Posterior cingulate gyrus (tissue), 11 donors: ENCODE measurements at regions not wholly inside any gene's neighbourhood (a gene's known extent, or its start where the extent isn't known, plus 50 kb on each side); places are given as distances from the start of the nearest gene placed in this dataset.

Source experiments
- DNase-seq, 10 donors: peaks; one replicate each; pipeline versions ENCODE4 v3.0.0 to v3.0.0-alpha.2; 2020 to 2021; ENCODE audit warnings: mixed read lengths in 3 of 10
- intact Hi-C: fragments of 100-400 bp; cut with DNase I; formaldehyde crosslinking; loops from one replicate; pipeline ENCODE4 v1.15.1; 2023

DNA sequence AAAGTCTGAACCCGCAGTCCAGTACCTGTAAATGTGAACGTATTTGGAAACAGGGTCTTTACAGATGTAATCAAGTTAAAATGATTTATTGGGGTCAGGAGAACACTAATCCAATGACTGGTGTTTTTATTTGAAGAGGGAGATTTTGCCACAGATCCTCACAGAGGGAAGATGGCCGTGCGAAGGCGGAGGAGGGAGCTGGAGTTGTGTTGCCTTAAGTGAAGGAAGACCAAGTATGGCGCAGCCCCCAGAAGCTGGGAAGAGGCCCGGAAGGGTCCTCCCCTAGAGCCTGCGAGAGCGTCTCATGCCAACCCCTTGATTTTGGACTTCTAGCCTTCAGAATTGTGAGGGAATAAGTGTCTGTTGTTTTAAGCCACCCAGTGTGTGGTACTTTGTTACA lies 102.8 kb upstream of the NUDT4 start:
- peak in 1 of 10 donors; percentile 77 for DNase-seq
- intact Hi-C loops = no loop called here

DNA sequence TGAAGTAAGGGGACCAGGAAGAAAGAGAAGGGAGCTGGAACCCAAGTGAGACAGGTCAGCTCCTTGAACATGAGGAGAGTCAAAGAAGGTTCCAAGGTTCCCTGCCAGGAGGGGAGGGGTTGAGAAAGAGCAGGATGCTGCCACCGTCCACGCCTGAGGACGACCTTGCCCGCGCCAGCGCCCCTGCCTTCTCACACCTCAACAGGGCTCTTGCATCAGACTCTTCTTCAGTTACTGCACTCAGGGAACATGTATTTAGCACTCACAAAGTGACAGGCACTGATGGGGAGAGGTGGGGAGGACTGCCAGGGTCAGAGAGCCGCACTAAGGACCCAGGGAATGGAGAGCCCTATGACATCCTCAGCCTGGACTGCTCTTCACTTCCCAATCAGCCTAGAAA lies 102.1 kb upstream of the NUDT4 start:
- intact Hi-C loops = no loop called here
- DNase-seq = no peak

DNA sequence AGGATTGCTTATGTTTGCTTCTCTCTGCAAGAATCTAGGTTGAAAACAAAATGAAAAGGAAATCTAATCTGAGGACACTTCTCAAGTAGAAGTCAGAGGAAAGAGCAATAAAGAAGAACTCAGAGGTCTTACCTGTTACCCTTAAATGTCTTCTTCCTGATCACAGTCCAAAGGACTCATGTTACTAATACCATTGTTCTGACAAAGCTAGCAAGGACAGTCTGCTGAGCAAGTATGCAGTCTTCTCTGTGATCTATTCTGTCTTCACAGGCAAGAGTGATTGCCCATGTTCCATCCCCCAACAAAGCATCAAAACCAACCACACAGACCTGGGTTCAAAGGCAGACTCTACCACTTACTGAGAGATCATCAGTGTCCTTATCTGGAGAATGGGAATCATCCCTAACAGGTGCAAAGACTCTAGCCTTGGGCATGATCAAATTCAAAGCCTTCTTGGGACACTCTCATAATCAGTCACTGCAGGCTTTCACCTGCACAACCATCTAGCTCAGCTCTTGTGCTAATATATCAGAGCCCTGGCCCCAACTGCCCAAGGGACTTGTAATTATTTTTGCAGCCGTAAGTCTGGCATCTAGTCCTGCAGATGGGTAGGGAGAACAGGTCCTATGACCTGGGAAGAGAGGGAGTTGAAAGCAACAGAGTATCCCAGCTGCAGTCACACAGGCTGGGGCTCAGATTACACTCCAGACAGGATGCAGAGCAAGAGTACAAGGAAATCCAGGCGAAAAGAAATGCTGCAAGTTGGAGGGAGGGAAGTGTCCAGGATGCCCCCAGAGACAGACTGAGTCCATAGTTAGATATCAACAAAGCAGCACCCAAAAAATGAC lies 97.9 kb upstream of the NUDT4 start:
- DNase-seq = no peak
- intact Hi-C loops = no loop called here

DNA sequence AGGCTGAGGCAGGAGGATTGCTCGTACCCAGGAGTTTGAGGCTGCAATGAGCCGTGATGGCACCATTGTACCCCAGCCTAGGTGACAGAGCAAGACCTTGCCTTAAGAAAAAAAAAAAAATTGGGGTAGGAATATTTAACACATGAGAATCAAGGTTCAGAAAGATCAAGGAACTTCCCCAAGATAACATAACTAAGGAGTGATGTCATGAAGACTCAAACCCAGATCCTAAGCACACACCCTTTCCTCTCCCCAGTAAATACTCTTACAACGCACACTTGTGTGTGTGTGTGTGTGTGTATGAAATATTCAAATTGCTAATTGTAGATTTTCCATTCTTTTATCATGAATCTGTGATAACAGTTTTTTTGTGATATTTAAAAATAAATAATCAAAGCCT lies 90.6 kb upstream of the NUDT4 start:
- intact Hi-C loops = no loop called here
- no peak for DNase-seq

DNA sequence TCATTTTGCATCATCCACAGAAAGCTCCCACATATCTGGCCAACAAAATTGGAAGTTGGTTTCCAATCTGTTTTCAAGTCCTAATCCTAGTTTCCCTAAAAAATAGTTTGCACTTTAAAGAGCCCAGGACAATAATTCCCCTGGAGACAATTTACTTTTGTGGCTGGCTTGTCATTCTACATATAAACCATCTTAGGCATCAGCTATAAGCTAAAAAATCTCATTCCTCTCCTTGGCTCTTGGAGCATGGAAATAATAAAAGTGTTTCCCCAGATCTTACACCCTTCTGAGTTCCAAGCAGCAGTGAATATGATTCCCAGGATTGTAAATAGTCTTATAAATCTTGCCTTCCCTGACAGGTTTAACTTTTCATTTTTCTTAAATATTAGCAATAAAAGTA lies 89.1 kb upstream of the NUDT4 start:
- no peak for DNase-seq

DNA sequence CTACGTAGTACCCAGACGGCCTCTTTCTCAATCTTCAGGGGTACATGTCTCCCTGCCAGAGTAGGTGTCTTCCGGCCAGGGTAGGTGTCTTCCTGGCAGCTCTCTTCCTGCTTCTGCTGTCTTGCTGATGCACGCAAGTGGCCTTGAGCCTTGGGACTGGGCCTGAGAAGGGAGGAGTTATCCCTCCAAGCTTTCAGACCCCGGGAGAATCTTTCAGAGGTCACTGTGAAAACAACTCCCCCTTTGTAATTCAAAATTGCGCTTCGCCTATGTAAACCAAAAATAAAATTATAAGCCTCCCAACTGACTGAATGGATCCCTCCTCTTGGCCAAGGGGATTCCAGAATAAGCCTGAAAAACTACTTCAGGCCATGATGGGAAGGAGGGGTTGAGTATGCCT lies 87.3 kb upstream of the NUDT4 start:
- intact Hi-C loops = no loop called here

More for the DNA sequence above, 89.1 kb upstream of the NUDT4 start:
- intact Hi-C loops = no loop called here

DNA sequence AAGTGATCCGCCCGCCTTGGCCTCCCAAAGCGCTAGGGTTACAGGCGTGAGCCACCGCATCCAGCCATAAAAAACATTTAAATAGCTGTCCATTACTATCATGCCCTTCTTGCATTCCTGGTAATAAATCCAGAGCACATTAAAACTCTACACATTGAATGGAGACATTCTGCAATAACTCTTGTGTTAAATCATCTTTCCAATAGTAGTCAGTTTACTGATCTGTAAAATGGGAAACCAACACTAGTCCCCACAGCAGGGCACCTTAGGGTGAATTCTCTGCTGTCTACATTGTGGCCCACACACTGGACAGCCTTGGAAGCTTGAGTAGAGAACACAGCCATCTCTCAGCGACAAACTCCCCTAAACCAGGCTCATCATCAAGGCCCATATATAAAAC lies 85.5 kb upstream of the NUDT4 start:
- intact Hi-C loops = no loop called here

More for the DNA sequence above, 87.3 kb upstream of the NUDT4 start:
- no peak for DNase-seq

DNA sequence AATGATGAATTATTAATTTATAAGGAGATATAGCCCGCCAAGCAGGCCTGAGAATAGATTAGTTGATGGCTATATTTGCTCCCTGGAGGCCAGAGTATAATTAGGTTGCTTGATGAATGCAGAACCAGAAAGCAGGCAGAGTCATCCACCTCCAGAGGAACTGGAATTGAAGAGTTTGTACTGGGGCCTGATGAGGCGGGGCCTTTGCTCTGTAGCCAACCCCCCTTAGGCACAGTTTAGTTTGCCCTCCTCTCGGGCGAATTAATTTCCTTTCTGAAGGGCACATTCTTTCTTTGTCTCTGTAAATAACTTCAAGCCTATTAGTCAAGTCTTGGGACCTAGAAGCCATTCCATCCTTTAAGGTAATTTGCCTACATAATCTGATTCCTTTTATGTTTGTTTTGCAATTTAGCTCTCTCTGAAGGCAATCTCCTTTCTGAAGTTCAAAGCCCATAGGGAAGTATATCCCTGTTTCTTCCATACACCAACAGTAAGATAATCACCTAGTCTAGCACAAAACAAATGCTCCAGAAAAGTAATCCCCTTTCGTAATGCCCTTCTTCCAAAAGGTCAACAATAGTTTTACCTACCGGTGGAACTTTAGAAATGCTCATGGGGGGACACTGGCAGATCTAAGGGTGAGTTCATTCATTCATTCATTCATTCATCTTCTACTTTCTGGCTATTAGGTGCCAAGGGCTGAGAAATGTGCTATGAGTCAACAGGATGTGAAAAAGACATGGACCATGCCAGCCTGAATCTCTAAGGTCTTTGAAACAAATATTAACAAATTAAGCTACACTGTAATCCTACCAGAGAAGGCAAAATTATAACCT lies 84.8 kb upstream of the NUDT4 start:
- DNase-seq = no peak

More for the DNA sequence above, 85.5 kb upstream of the NUDT4 start:
- no peak for DNase-seq

DNA sequence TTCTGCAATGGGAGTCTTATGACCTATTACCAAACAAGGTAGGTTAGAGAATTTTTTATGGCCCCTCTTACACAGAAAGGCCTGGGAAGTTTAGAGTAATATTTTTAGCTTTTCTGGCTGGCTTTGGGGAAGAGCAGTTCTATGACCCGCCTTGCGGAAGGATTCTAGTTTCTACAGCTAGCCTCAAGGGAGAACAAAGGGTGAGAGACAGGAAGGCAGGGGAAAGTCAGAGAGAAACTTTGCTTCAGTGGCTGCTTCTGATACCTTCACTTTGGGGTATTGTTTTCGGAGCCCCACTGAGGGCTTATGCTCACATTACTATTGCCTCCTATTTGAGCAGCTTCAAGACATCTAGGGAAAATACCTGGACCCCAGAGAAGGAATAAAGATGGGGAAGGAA lies 80.7 kb upstream of the NUDT4 start:
- DNase-seq = no peak
- intact Hi-C loops = no loop called here

More for the DNA sequence above, 84.8 kb upstream of the NUDT4 start:
- intact Hi-C loops = no loop called here

DNA sequence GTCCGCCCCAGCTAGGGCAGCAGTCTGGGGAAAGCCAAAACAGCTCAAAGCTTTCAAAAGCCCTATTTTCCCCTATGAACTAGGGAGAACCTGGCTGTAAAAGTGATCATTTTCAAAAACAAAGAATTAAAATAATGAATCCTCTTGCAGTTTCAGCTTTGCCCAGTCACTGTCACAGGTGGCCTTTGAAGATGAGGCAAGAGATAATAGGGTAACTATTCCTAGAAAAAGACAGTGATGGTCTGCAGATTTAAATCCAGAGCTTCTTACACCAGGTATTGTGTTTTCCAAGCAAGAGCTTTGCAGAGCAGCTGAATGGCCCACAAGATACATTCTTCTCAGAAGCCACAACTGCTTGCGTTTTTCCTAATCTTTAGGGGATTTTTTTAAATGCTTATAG lies 80.2 kb upstream of the NUDT4 start:
- DNase-seq = no peak
- intact Hi-C loops = no loop called here

DNA sequence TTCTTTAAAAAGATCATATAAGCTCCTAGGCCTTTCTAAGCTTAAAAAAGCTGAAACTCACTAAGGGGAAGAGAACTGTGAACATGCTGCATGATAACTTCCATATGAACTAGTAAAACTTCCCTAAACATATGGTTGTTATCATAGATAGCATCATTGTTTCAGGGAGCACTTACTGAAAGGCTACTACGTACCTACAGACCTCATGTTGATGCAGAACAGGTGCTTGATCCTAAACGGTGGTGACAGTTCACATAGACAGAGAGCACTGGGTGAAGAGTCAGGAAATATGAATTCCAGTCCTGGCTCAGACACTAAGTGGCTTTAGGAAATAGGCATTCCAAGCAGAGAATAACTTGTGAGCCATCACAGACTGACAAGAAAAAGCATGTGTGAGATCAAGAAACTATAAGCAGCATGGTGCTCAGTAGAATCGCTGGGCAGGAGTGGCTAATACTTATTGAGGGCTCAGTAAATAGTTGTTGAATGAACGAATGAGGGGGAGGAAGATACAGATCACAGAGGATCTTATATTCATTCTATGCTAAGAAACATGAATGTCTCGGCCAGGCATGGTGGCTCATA lies 78.4 kb upstream of the NUDT4 start:
- no peak for DNase-seq
- intact Hi-C loops = no loop called here

DNA sequence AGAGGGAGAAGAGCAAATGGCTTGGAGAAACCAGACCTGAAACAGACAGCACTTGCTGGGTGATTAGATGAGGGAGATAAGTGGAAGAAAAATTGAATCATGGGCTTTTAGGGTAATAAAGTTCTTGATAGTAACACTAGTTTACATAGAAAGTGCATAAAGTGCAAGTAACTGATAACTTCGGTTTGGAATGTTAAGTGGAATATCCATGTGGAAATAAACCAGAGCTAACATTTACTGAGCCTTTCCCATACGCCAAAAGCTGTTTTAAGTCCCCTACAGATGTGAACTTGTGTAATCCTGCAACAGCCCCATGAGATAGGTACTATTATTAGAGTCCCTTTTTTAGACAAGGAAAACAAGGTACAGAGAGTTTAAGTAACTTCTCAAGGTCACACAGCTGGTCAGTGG lies 77.1 kb upstream of the NUDT4 start:
- DNase-seq = no peak

DNA sequence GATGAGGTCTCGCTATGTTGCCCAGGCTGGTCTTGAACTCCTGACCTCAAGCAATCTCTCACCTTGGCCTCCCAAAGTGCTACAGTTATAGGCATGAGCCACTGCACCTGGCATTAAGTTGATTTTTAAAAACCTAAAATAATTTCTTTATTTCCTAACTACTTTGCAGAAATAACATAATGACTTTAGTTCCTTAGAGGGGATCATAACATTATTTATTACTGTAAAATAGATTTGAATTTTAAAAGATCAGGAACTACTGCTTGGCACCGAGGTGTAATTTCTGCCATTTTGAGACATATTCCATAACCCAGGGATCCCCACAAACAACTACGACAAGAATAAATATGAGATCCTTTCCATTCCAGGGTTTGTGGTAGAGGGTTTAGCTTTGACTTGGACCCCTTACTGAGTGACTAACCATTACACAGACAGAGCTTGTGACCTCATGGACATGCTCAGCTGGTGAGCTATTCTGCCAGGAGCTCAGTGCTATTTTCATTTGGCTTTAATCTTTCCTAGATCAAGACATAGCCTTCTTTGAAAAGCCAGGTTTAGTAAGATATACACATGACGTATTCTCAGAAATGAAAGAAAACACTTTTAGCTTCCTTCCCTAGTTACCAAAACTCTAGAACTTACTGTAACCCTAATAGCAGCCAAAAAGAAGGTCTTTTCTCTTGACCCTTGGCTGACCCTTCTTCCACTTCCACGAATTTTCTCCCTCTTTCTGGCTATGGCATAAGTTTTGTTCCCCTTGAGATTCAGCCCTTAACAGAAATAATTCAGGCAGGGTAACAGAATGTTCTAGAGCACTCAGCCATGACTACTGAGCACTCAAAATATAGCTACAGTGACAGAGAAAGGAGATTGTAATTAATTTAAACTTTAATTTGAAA lies 75.1 kb upstream of the NUDT4 start:
- no peak for DNase-seq
- intact Hi-C loops = no loop called here

More for the DNA sequence above, 77.1 kb upstream of the NUDT4 start:
- intact Hi-C loops = no loop called here

DNA sequence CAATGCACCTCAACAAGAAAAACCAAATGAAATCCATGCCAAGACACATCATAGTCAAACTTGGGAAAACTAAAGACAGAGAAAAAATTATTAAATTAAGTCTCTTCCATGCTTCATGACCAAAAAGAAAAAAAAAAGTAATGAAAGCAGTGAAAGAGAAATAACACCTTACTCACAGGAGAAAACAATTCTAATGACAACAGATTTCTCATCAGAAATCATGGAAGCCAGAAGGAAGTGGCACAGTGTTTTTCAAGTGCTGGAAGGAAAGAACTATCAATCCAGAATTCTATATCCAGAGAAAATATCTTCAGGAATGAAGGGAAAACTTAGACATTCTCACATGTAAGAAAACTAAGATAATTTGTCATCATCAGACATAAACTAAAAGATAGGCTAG lies 71.1 kb upstream of the NUDT4 start:
- intact Hi-C loops = no loop called here
- DNase-seq = no peak

DNA sequence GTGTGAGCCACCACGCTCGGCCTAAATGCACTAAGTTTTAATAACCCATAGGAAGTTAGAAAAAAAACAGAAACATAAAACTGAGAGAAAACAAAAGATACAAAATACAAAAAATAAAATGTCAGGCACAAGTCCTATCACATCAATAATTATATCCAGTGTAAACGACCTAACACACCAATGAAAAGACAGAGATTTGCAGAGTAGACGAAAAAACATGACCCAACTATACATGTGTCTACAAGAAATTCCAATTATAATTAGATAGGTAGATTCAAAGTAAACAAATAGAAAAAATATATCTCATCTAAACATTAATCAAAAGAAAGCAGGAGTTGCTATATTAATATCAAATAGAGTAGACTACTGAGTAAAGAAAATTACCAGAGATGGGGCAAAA lies 69.4 kb upstream of the NUDT4 start:
- intact Hi-C loops = no loop called here

DNA sequence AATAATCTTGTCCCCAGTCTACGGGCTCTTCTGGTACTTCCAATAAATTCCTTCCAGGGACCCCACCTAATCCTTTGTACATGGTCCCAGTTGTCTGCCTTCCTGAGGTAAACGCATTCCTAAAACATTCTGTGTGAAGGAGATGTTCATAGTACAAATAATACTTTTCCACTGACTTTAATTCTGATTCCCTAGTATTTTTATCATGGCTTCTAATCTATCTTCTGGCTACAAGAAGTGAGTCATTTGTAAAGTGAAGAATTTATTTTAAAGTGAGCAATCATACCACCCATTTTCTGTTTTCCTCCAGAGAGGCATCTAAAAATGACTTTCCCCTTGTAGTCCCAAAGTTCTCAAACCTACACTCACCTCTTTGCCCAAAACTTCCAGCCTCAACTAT lies 65.9 kb upstream of the NUDT4 start:
- intact Hi-C loops = no loop called here
- DNase-seq = no peak

More for the DNA sequence above, 69.4 kb upstream of the NUDT4 start:
- DNase-seq = no peak

DNA sequence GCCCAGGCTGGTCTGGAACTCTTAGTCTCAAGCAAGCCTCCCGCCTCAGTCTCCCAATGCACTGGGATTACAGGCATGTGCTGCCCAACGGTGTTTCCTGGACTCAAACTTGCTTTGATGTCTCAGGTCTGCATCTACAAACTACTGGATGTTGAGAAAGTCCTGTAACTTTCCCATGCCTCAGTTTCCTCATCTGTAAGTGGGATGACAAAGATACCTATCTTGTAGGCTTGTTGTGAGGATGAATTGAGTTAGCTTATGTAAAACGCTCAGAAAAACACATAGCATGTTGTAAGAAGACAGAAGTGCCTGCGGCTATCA lies 63.6 kb upstream of the NUDT4 start:
- DNase-seq = no peak
- intact Hi-C loops = no loop called here

DNA sequence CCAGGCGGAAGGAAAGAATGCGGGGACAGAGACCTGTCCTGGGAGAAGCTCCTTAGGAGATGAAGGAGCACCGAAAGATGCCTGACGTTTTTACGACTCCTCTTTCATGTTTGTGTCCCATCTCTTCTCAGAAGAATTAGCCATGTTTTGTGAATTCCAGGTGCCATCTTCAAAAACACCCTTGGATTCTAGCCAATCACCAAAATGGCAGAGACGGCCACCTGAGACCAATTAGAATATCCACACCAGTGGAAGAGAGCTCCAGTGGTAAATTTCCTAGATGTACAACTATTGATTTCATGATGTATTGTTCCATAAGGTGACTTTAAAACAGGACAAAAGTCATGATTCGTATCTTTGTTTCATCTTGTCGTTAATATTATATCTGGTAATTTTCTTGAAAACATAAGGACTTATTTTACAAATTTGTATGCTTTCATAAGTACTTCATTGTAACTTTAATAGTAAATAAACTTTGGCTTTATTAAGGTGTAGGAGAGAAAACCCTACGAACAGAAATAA lies 62.3 kb upstream of the NUDT4 start:
- intact Hi-C loops = no loop called here
- DNase-seq = no peak

DNA sequence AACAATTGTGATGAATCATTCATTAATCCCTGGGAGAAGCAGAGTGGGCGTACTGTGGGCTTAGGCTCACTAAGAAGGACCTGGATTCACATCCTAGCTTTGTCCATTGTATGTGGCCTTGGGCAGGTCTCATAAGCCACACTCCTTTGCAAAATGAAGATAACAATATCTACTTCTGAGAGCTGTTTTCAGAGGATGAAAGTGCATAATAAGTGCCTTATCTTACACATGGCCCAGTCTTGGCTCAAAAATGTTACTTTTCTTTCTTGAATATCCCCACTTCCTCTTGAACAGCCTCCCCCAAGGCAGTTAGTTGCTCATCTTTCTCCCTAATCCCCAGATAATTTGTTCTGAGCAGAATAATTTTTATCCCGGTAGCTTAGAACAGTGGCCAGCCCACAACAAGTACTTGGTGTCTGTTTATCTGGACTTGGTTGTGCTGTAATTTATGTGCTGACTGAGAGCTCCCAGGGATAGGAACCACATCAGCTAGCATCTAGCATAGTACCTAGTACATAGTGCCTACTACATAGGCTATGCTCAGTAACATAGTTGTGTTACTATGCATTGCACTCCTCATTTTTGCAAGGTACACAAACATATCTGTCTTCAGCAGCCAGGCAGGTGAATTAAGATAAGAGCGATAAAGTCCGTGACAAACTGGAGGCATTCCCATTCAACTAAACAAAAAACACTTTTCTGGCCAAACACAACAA lies 61.7 kb upstream of the NUDT4 start:
- DNase-seq = no peak
- intact Hi-C loops = no loop called here

DNA sequence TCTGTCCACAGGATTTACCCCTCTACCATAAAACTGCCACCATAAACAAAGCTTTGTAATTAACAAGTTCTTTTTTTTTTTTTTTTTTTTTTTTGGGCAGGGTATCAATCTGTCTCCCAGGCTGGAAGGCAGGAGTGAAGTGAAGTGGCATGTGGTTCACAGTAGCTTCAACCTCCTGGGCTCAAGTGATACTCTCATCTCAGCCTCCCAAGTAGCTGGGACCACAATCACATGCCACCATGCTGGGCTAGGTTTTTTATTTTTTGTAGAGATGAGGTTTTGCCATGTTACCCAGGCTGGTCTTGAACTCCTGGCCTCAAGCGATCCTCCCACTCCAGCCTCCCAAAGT lies 61.1 kb upstream of the NUDT4 start:
- no peak for DNase-seq
- intact Hi-C loops = no loop called here
